Left ventricle myocardium inferior (tissue), 1 donor: ENCODE measurements at regions not wholly inside any gene's neighbourhood (a gene's known extent, or its start where the extent isn't known, plus 50 kb on each side); places are given as distances from the start of the nearest gene placed in this dataset.

ENCODE experiments used
- DNase-seq: peaks from one replicate; pipeline ENCODE4 v3.0.0-alpha.2; 2020
- H3K27ac ChIP-seq: fragments of 200-600 bp; replicated peaks from 2 replicates; pipeline ENCODE4 v1.8.0; 2021
- H3K27me3 ChIP-seq: fragments of 200-600 bp; 2 replicates; pipeline ENCODE4 v1.8.0; 2021; ENCODE audit warnings: low read depth
- H3K36me3 ChIP-seq: fragments of 200-600 bp; 2 replicates; pipeline ENCODE4 v1.8.0; 2021
- H3K4me1 ChIP-seq: fragments of 200-600 bp; 2 replicates; pipeline ENCODE4 v1.8.0; 2021
- H3K4me3 ChIP-seq: fragments of 200-600 bp; 2 replicates; pipeline ENCODE4 v1.8.0; 2021; ENCODE audit warnings: mild to moderate bottlenecking, moderate library complexity
- H3K9me3 ChIP-seq: fragments of 200-600 bp; replicated peaks from 2 replicates; pipeline ENCODE4 v1.8.0; 2021
- intact Hi-C: fragments of 100-400 bp; cut with micrococcal nuclease; formaldehyde crosslinking; loops from one replicate; pipeline ENCODE4 v1.11.0; 2022
- TF ChIP-seq, protein P1 (sequence below): fragments of 200-600 bp; IDR thresholded peaks from 2 replicates; pipeline ENCODE4 v1.8.0; 2021; ENCODE audit warnings: antibody characterized with exemption, mild to moderate bottlenecking, borderline replicate concordance
- donor health status: DM: no; HTN: yes; CAD: no; lungs with severe emphysema.

GRCh38 chr12:125568306-125568705, 503.1 kb downstream of the AACS start:
- no peaks in the 10 kb centered on the region for H3K36me3 ChIP-seq
- H3K4me1 ChIP-seq = no peaks in the 10 kb centered on the region
- H3K27me3 ChIP-seq = peaks cover 15% of the 10 kb centered on the region
- TF ChIP-seq, protein P1, sequence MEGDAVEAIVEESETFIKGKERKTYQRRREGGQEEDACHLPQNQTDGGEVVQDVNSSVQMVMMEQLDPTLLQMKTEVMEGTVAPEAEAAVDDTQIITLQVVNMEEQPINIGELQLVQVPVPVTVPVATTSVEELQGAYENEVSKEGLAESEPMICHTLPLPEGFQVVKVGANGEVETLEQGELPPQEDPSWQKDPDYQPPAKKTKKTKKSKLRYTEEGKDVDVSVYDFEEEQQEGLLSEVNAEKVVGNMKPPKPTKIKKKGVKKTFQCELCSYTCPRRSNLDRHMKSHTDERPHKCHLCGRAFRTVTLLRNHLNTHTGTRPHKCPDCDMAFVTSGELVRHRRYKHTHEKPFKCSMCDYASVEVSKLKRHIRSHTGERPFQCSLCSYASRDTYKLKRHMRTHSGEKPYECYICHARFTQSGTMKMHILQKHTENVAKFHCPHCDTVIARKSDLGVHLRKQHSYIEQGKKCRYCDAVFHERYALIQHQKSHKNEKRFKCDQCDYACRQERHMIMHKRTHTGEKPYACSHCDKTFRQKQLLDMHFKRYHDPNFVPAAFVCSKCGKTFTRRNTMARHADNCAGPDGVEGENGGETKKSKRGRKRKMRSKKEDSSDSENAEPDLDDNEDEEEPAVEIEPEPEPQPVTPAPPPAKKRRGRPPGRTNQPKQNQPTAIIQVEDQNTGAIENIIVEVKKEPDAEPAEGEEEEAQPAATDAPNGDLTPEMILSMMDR = no peak
- intact Hi-C loops = no loop called here
- H3K4me3 ChIP-seq = no peak overlapping the region
- H3K9me3 ChIP-seq = peaks cover 11% of the 10 kb centered on the region
- no peak for DNase-seq
- H3K27ac ChIP-seq = no peak overlapping the region

DNA sequence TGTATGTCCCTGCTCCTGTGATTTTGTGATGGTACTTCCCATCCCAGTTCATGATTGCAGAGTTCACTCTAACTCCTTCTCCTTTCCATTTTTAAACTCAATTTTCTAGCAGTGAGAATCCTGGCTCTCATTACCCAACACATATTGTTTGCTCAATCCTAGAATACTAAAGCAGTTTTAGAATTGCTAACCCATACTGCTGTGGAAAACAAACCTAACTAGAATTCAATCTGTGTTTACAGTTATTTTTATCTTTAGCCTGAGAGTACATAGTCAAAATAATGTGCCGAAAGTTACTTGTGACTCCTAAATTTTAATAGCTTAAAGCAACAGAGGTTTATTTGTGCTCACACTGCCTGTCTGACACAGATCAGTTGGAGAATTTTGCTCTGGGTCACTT, 508.0 kb downstream of the AACS start:
- Histone ChIP-seq H3K4me3 (no peak overlapping the region), H3K36me3 (no peaks in the 10 kb centered on the region), H3K27me3 (peaks cover 13% of the 10 kb centered on the region), H3K9me3 (peaks cover 8% of the 10 kb centered on the region), H3K27ac (no peak overlapping the region), H3K4me1 (no peaks in the 10 kb centered on the region)
- TF ChIP-seq, protein P1 = no peak
- intact Hi-C loops = no loop called here
- no peak for DNase-seq

GRCh38 chr12:125577334-125577733, 512.1 kb downstream of the AACS start:
- intact Hi-C loops = no loop called here
- Histone ChIP-seq H3K4me3 (no peak overlapping the region), H3K27me3 (no peaks in the 10 kb centered on the region), H3K36me3 (no peaks in the 10 kb centered on the region), H3K9me3 (peaks cover 28% of the 10 kb centered on the region), H3K27ac (no peak overlapping the region), H3K4me1 (no peaks in the 10 kb centered on the region)
- no peak for DNase-seq
- TF ChIP-seq, protein P1 = no peak

- H3K27ac ChIP-seq = no peak overlapping the region
- H3K4me1 ChIP-seq = no peaks in the 10 kb centered on the region
- TF ChIP-seq, protein P1 = no peak
- no peak overlapping the region for H3K4me3 ChIP-seq
- H3K36me3 ChIP-seq = no peaks in the 10 kb centered on the region
- intact Hi-C loops = no loop called here
- DNase-seq = no peak
- peaks cover 28% of the 10 kb centered on the region for H3K9me3 ChIP-seq
- H3K27me3 ChIP-seq = no peaks in the 10 kb centered on the region
Measured at GRCh38 chr12:125579916-125580315, 514.7 kb downstream of the AACS start.

- Histone ChIP-seq H3K9me3 (peaks cover 22% of the 10 kb centered on the region), H3K36me3 (no peaks in the 10 kb centered on the region), H3K4me1 (no peaks in the 10 kb centered on the region), H3K4me3 (no peak overlapping the region), H3K27me3 (no peaks in the 10 kb centered on the region), H3K27ac (no peak overlapping the region)
- no peak for DNase-seq
- intact Hi-C loops = no loop called here
- TF ChIP-seq, protein P1 = no peak
Measured at GRCh38 chr12:125583071-125583470, 517.8 kb downstream of the AACS start.

GRCh38 chr12:125586441-125586840, 521.2 kb downstream of the AACS start:
- Histone ChIP-seq H3K27ac (no peak overlapping the region), H3K9me3 (no peaks in the 10 kb centered on the region), H3K4me1 (no peaks in the 10 kb centered on the region), H3K4me3 (no peak overlapping the region), H3K36me3 (no peaks in the 10 kb centered on the region), H3K27me3 (no peaks in the 10 kb centered on the region)
- TF ChIP-seq, protein P1 = no peak
- DNase-seq = no peak
- intact Hi-C loops = no loop called here
